ENCODE measurements at regions not wholly inside any gene's neighbourhood (a gene's known extent, or its start where the extent isn't known, plus 50 kb on each side); places are given as distances from the start of the nearest gene placed in this dataset.

DNA sequence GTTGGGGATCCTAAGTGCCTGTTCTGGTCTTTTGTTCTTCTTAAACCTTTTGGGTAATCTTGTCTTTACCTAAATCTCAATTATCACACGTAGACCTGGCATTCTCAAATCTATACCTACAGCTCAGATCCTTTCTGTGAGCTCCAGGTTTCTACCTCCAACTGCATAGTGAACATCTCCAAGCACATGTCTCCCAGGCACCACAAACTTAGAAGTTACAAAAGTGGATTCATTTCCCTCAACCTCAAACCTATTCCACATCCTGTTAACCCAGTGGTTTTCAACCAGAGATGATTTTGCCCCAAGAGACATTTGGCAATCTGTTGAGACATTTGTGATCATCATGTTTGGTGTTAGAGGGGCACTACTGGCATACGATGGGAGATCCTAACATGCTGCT, 183.5 kb downstream of the TENT5A start:
- no peak overlapping the region for H3K4me3 ChIP-seq (ENCODE audit: low read depth, low read length)
- TF ChIP-seq, protein P1, sequence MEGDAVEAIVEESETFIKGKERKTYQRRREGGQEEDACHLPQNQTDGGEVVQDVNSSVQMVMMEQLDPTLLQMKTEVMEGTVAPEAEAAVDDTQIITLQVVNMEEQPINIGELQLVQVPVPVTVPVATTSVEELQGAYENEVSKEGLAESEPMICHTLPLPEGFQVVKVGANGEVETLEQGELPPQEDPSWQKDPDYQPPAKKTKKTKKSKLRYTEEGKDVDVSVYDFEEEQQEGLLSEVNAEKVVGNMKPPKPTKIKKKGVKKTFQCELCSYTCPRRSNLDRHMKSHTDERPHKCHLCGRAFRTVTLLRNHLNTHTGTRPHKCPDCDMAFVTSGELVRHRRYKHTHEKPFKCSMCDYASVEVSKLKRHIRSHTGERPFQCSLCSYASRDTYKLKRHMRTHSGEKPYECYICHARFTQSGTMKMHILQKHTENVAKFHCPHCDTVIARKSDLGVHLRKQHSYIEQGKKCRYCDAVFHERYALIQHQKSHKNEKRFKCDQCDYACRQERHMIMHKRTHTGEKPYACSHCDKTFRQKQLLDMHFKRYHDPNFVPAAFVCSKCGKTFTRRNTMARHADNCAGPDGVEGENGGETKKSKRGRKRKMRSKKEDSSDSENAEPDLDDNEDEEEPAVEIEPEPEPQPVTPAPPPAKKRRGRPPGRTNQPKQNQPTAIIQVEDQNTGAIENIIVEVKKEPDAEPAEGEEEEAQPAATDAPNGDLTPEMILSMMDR (IDR thresholded peaks at IDR 0.05; ENCODE audit: borderline replicate concordance, insufficient read depth, low read depth, low read length) = no peak

DNA sequence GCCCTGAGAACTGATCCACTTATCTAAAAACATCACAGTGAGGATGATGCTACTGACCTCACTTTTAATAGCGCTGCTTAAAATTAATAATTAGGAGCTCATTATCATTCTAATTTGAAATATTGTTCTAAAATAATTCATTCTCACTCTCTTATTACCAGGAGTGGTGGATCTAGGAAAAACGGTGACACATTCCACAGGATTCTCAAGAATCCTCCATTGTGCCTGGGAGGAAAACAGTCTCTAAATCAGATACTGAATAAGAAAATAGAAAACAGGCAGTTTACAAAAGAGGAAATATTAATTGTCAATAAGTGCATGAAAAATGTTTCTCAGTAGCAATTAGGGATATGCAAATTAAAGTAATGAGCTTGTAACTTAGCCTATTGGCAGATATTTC, 187.4 kb downstream of the TENT5A start:
- no peak overlapping the region for H3K4me3 ChIP-seq (ENCODE audit: low read depth, low read length)
- TF ChIP-seq, protein P1 (IDR thresholded peaks at IDR 0.05; ENCODE audit: borderline replicate concordance, insufficient read depth, low read depth, low read length) = no peak

DNA sequence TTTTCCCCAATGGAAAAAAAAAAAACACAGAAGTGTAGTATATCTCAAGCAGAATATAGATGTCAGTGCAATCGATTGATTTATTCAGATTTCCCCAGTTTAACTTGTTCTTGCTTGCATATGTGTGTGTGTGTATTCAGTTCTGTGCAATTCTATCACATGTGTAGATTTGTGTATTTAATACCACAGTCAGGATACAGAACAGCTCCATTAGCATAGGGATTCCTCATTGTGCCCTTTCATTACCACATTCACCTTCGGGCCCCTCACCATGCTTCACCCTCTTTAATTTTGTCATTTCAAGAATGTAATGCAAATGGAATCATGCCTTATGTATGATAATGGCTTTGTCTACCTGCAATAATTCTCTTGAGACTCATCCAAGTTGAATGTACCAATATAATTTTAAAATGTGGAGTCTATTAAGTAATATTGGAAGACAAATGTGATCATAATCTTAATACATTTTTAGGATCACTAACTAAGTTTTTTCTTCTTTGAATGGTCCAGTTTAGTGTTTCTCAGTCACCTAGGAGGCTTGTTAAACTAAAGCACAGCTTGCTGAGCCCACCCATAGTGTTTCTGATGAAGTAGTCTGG, 187.9 kb downstream of the TENT5A start:
- TF ChIP-seq, protein P1 (IDR thresholded peaks at IDR 0.05; ENCODE audit: borderline replicate concordance, insufficient read depth, low read depth, low read length) = no peak
- no peak overlapping the region for H3K4me3 ChIP-seq (ENCODE audit: low read depth, low read length)

DNA sequence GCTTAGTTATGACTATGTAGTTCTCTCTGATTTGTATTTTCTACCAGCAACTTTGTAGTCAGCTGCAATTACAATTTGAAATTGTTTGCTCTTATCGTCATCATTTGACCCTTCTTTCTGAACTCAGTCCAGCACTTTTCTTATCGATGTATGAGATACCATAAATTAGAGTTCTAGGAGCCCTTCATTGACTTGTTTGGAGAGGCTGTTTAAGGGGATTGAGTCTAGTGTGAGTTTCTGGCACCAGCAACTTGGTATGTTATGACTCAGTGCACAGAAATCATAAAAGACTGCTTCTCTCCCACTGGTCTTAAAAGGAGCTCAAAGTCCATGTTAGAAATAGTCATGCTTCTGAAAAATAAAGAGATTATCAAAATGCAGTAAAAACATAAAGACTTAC, 190.3 kb downstream of the TENT5A start:
- TF ChIP-seq, protein P1 (IDR thresholded peaks at IDR 0.05; ENCODE audit: borderline replicate concordance, insufficient read depth, low read depth, low read length) = no peak
- no peak overlapping the region for H3K4me3 ChIP-seq (ENCODE audit: low read depth, low read length)

DNA sequence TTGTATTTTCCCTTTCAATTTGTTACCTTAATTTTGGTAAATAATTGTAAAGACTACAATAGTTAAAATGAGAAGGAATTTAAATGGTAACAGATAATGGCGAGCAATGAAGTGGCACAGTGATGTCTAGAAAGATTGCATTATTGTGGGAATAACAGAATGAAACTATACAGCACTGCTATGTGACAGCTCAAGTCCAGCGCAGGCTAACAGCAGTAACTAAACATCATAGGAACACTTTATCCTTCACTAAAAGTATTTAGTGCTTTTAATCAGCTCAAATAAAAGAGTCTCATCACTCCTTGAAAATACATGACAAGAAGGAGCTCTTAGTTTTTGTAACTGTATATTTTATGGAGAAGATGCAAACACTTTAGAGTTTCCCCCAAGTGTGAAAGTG, 190.8 kb downstream of the TENT5A start:
- no peak overlapping the region for H3K4me3 ChIP-seq (ENCODE audit: low read depth, low read length)
- TF ChIP-seq, protein P1 (IDR thresholded peaks at IDR 0.05; ENCODE audit: borderline replicate concordance, insufficient read depth, low read depth, low read length) = no peak

DNA sequence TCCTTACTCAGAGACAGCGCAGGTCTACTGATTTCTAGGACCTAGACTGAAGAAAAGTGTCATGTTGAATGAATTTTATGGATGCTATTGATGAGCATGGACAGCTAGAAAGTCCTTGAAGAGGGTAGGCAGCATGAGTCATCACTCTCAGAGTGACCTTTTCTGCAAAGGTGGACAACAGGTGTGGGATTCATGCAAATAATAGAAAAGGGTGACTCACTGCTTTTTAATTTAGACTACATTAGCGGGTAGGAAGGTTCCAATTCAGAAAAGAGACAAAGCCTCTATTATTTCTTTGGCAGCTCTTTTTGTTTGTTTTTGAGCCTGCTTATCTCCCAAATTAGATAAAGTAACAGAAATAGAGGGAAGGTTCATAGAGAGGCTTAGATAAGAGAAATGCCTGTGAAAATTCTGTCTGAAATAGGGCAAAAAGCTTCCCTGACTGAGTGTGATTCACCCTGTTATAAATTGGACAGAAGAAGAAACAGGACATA, 191.4 kb downstream of the TENT5A start:
- TF ChIP-seq, protein P1 (IDR thresholded peaks at IDR 0.05; ENCODE audit: borderline replicate concordance, insufficient read depth, low read depth, low read length) = no peak
- H3K4me3 ChIP-seq (ENCODE audit: low read depth, low read length) = no peak overlapping the region

DNA sequence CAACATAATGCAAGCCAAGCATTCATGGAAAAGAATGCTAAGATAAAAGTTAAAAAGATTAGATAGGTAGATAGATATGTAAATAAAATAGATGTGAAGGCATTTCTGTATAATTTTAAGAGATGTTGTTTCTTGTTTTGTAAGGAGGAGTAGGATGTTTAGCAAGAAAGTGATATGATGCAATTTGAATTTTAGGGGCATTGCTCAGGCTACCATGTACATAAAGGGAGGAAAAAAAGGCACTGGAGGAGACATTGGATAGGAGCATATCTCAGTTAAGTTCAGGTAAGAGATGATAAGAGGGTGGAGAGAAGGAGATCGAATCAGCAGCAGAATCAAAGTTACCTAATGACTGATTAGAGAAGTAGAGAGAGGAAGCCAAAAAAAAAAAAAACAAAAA, 194.7 kb downstream of the TENT5A start:
- TF ChIP-seq, protein P1 (IDR thresholded peaks at IDR 0.05; ENCODE audit: borderline replicate concordance, insufficient read depth, low read depth, low read length) = no peak
- H3K4me3 ChIP-seq (ENCODE audit: low read depth, low read length) = no peak overlapping the region
